Spleen (tissue), 11 donors: ENCODE measurements at regions not wholly inside any gene's neighbourhood (a gene's known extent, or its start where the extent isn't known, plus 50 kb on each side); places are given as distances from the start of the nearest gene placed in this dataset.

ENCODE experiments used
- DNase-seq: peaks from one replicate; pipeline ENCODE4 v3.0.0-alpha.2; 2020
- H3K27ac ChIP-seq, 8 donors: fragments of 200-600 bp; sonication (generic) in 7 of 8; 1 replicate in 4 of 8; 2 replicates in 4 of 8; pipeline versions ENCODE4 v1.5.0 to v1.8.0; 2016 to 2021; ENCODE audit warnings: inconsistent platforms in 4 of 8, mild to moderate bottlenecking in 4 of 8, moderate library complexity in 1 of 8
- H3K27me3 ChIP-seq, 7 donors: fragments of 200-600 bp; sonication (generic) in 6 of 7; replicated peaks in 1 of 7; 1 replicate in 4 of 7; 2 replicates in 3 of 7; pipeline versions ENCODE4 v1.5.0 to v1.8.0; 2016 to 2021; ENCODE audit warnings: inconsistent platforms in 3 of 7, mild to moderate bottlenecking in 1 of 7
- H3K36me3 ChIP-seq, 6 donors: fragments of 200-600 bp; sonication (generic) in 5 of 6; 1 replicate in 4 of 6; 2 replicates in 2 of 6; pipeline versions ENCODE4 v1.5.0 to v1.8.0; 2016 to 2021; ENCODE audit warnings: inconsistent platforms in 2 of 6
- H3K4me1 ChIP-seq, 6 donors: fragments of 200-600 bp; sonication (generic) in 5 of 6; 1 replicate in 3 of 6; 2 replicates in 3 of 6; pipeline versions ENCODE4 v1.5.0 to v1.8.0; 2016 to 2021; ENCODE audit warnings: inconsistent platforms in 3 of 6
- H3K4me3 ChIP-seq, 8 donors: fragments of 200-600 bp; sonication (generic) in 7 of 8; 1 replicate in 4 of 8; 2 replicates in 4 of 8; pipeline versions ENCODE4 v1.5.0 to v1.8.0; 2016 to 2021; ENCODE audit warnings: inconsistent platforms in 4 of 8, mild to moderate bottlenecking in 4 of 8, moderate library complexity in 2 of 8
- H3K9me3 ChIP-seq, 8 donors: fragments of 200-600 bp; sonication (generic) in 7 of 8; 1 replicate in 4 of 8; 2 replicates in 4 of 8; pipeline versions ENCODE4 v1.5.0 to v1.8.0; 2016 to 2021; ENCODE audit warnings: inconsistent platforms in 4 of 8
- CTCF ChIP-seq, 11 experiments: fragments of 200-600 bp in 7 of 11; fragments of 450-650 bp in 4 of 11; sonication (generic) in 4 of 11; IDR thresholded peaks in 8 of 11; conservative IDR thresholded peaks in 3 of 11; 1 replicate in 7 of 11; 2 replicates in 4 of 11; pipeline versions ENCODE4 v1.4.0 to v1.8.0; 2016 to 2021; ENCODE audit warnings: antibody characterized with exemption in 11 of 11, inconsistent platforms in 4 of 11, mild to moderate bottlenecking in 1 of 11
- POLR2A ChIP-seq, 3 donors: fragments of 450-650 bp; IDR thresholded peaks; one replicate each; pipeline ENCODE4 v1.5.1; 2017; ENCODE audit warnings: antibody characterized with exemption in 3 of 3, mild to moderate bottlenecking in 1 of 3
- POLR2AphosphoS5 ChIP-seq, 3 donors: sonication (generic); formaldehyde crosslinking; IDR thresholded peaks; one replicate each; pipeline ENCODE4 v1.5.1; 2017; ENCODE audit warnings: antibody characterized with exemption in 3 of 3
- WGBS, 5 donors: extraction: QIAGEN DNeasy Blood & Tissue Kit in 3 of 5; methylation state at CpG; one replicate each; pipeline versions ENCODE4 v1.1.5 to v1.1.7; 2013 to 2018; 5-methylcytosine and 5-hydroxymethylcytosine counted together
- intact Hi-C: fragments of 100-400 bp; cut with DNase I; formaldehyde crosslinking; loops from one replicate; pipeline ENCODE4 v1.15.0; 2023; ENCODE audit warnings: low total_unique reads
- donor health status: healthy with polysubstance abuse.
- donor health status: DM: no; HTN: no; CAD: no; lungs with moderate emphysema.
- donor health status: DM: no; HTN: no; CAD: no.
- donor health status: Bipolar disorder and iron deficiency.
- donor health status: healthy.
- donor health status: DM: no; HTN: no; CAD: no.
- donor health status: DM: yes; HTN: yes; CAD: no.

DNA sequence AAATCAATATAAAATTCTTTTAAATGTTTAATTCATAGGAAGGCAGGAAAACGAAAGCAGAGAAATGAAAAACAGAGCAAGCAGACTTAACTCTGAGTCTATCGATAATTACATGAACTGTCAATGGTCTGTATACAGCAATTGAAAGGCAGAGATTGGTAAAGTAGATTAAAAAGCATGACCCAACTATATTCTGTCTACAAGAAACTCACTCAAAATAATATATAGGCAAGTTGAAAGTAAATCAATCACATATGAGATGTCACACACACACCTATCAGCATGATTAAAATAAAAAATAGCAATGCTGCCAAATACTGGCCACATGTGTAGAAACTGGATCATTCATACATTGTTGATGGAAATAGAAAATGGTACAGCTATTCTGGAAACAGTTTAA lies 136.4 kb upstream of the CYP1B1 start:
- H3K4me1 ChIP-seq = peaks cover 0 to 16% (median 4%) of the 10 kb centered on the region in 6 donors
- no peaks in the 10 kb centered on the region for H3K36me3 ChIP-seq
- H3K27me3 ChIP-seq = peaks cover 0 to 4% (median 0%) of the 10 kb centered on the region in 7 donors
- H3K9me3 ChIP-seq = peaks cover 0 to 10% (median 4%) of the 10 kb centered on the region in 8 donors
- H3K4me3 ChIP-seq = no peak overlapping the region
- WGBS, 5 donors = 95 to 97% (median 96%) methylated on average over 2 of the region's 2 CpGs
- intact Hi-C loops = no loop called here
- no peak for DNase-seq
- no peak overlapping the region for H3K27ac ChIP-seq
- TF ChIP-seq POLR2A (IDR thresholded peaks at IDR 0.05) (no peak), POLR2AphosphoS5 (IDR thresholded peaks at IDR 0.05) (no peak), CTCF (IDR thresholded peaks at IDR 0.05 in 8 of 11, conservative IDR thresholded peaks at IDR 0.05 in 3 of 11) (no peak)

DNA sequence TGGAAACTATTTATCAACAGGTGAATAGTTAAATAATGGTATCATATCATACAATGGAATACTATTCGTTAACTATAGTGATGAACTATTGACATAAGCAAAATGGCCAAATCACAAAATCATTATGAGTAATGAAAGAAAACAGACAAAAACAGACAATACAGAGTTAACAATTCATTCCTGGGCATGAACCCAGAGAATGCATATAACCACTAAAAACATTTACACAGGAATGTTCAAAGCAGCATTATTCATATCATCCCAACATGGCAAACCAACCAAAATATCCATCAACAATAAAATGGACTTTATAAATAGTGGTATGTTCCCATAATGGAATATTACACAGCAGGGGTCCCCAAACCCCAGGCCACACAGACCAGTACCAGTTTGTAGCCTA lies 131.2 kb upstream of the CYP1B1 start:
- Histone ChIP-seq H3K27ac (no peak overlapping the region), H3K9me3 (peaks cover 0 to 8% (median under 1%) of the 10 kb centered on the region in 8 donors), H3K4me1 (no peaks in the 10 kb centered on the region), H3K36me3 (no peaks in the 10 kb centered on the region), H3K27me3 (peaks cover 0 to 17% (median 0%) of the 10 kb centered on the region in 7 donors), H3K4me3 (no peak overlapping the region)
- 94 to 96% (median 95%) methylated on average over 1 of the region's 1 CpG for WGBS, 5 donors
- no peak for TF ChIP-seq POLR2AphosphoS5 (IDR thresholded peaks at IDR 0.05)
- no peak for TF ChIP-seq POLR2A (IDR thresholded peaks at IDR 0.05)
- no peak for TF ChIP-seq CTCF (IDR thresholded peaks at IDR 0.05 in 8 of 11, conservative IDR thresholded peaks at IDR 0.05 in 3 of 11)
- intact Hi-C loops = no loop called here
- DNase-seq = no peak

- intact Hi-C loops = no loop called here
- WGBS, 5 donors = 92 to 96% (median 94%) methylated on average over 9 of the region's 9 CpGs
- Histone ChIP-seq H3K27me3 (peaks cover 0 to 22% (median 0%) of the 10 kb centered on the region in 7 donors), H3K27ac (no peak overlapping the region), H3K36me3 (no peaks in the 10 kb centered on the region), H3K4me1 (no peaks in the 10 kb centered on the region), H3K9me3 (no peaks in the 10 kb centered on the region), H3K4me3 (no peak overlapping the region)
- DNase-seq = no peak
- TF ChIP-seq POLR2AphosphoS5 (IDR thresholded peaks at IDR 0.05) (no peak), CTCF (IDR thresholded peaks at IDR 0.05 in 8 of 11, conservative IDR thresholded peaks at IDR 0.05 in 3 of 11) (no peak), POLR2A (IDR thresholded peaks at IDR 0.05) (no peak)
Observed at GRCh38 chr2:38203446-38203810, 127.5 kb upstream of the CYP1B1 start.

DNA sequence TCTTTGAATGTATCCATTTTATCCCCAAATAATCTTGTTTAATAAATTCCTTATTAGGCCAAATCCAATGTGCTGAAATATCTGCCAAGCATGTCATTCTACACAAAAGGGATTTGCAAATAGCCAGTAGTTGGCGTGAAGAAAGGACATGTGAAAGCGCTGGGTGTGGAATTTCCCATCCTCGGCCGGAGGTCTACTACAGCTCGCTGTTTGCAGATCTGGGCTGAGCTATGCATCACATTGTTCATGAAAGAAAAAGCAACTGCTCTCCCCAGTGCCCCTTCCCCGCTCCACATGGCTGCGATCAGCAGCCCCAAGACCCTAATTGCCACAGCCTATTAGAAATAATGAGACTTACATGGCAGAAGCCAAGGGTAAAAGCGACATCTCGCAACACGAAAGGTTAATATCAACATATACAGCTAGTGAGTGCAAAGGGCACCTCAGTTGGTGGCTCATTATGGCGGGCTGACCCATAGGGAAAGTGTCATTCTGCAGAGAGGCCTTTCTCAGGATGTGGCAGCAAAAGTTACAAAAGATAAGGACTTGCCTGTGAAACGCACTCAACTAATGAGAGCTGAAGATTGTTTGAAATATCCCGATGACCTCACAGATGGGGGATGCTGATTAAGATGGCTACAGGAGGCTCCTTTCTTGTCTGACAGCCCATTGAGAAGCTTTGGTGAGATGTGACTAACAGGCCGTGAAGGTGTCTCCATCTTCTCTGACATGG lies 126.9 kb upstream of the CYP1B1 start:
- no peaks in the 10 kb centered on the region for H3K4me1 ChIP-seq
- 77 to 82% (median 80%) methylated on average over 14 of the region's 14 CpGs for whole genome bisulfite sequencing, 5 donors
- H3K27me3 ChIP-seq = peaks cover 0 to 22% (median 0%) of the 10 kb centered on the region in 7 donors
- no peak overlapping the region for H3K27ac ChIP-seq
- no peaks in the 10 kb centered on the region for H3K9me3 ChIP-seq
- no peak overlapping the region for H3K4me3 ChIP-seq
- DNase-seq = no peak
- H3K36me3 ChIP-seq = no peaks in the 10 kb centered on the region
- TF ChIP-seq POLR2A (IDR thresholded peaks at IDR 0.05) (no peak), CTCF (IDR thresholded peaks at IDR 0.05 in 8 of 11, conservative IDR thresholded peaks at IDR 0.05 in 3 of 11) (no peak), POLR2AphosphoS5 (IDR thresholded peaks at IDR 0.05) (no peak)
- intact Hi-C loops = no loop called here
